Endothelial cell of umbilical vein (primary cell): ENCODE measurements at regions not wholly inside any gene's neighbourhood (a gene's known extent, or its start where the extent isn't known, plus 50 kb on each side); places are given as distances from the start of the nearest gene placed in this dataset.

Experiments used
- BruUV-seq: library from RNA; stranded (reverse); fragments of 400-500 nt; replicated peaks from 2 replicates; lab custom pipeline; 2021; lab: Mats Ljungman, UMichigan
- CTCF ChIA-PET: fragments of 300-600, 350-600 bp; sonication (Branson Sonifier 250); formaldehyde crosslinking; loops from one replicate; lab custom pipeline; 2021; ENCODE audit warnings: antibody characterized with exemption, inconsistent platforms; lab: Charles Lee
- POLR2A ChIA-PET: fragments of 300-600, 350-600 bp; sonication (Branson Sonifier 250); formaldehyde crosslinking; loops from one replicate; lab custom pipeline; 2021; ENCODE audit warnings: antibody characterized with exemption, inconsistent platforms; lab: Charles Lee
- DNase-seq: peaks from one replicate; pipeline ENCODE4 v3.0.0-alpha.2; 2011; ENCODE audit warnings: low read depth, low spot score
- FAIRE-seq: peaks from 2 replicates; lab custom pipeline; 2011; peaks lifted over from hg19 to GRCh38; lab: Jason Lieb, UNC
- H2AFZ ChIP-seq: 2 replicates; pipeline ENCODE4 v1.6.0; 2012; ENCODE audit warnings: low read depth, low read length, control low read depth, inconsistent platforms
- H3K27ac ChIP-seq: 2 replicates; pipeline ENCODE4 v1.5.1; 2011; ENCODE audit warnings: low read depth, mild to moderate bottlenecking, control low read depth, low read length, moderate library complexity; ENCODE audit not compliant: insufficient read depth
- H3K27me3 ChIP-seq, 2 experiments: 2 replicates each; pipeline versions ENCODE4 v1.6.0 to v1.6.1; 2011; ENCODE audit warnings: low read length in 2 of 2, mixed read lengths in 1 of 2; ENCODE audit not compliant: control insufficient read depth in 2 of 2, insufficient read depth in 2 of 2
- H3K36me3 ChIP-seq, 2 experiments: 2 replicates in 1 of 2; 3 replicates in 1 of 2; pipeline ENCODE4 v1.5.1; 2011; ENCODE audit warnings: low read length in 2 of 2, mild to moderate bottlenecking in 1 of 2, moderate library complexity in 1 of 2; ENCODE audit not compliant: control insufficient read depth in 2 of 2, insufficient read depth in 2 of 2; ENCODE audit errors: extremely low read depth in 1 of 2
- H3K4me1 ChIP-seq: 3 replicates; pipeline ENCODE4 v1.5.1; 2011; ENCODE audit warnings: mild to moderate bottlenecking, low read length; ENCODE audit not compliant: control insufficient read depth, insufficient read depth; ENCODE audit errors: extremely low read depth
- H3K4me2 ChIP-seq: 2 replicates; pipeline ENCODE4 v1.6.1; 2011; ENCODE audit warnings: low read length, control low read depth, mixed read lengths; ENCODE audit not compliant: insufficient read depth
- H3K4me3 ChIP-seq, 3 experiments: fragments of 200-600 bp in 1 of 3; sonication (generic), shearing (Covaris generic) in 1 of 3; replicated peaks in 1 of 3; 2 replicates each; pipeline ENCODE4 v1.5.1; 2011 to 2016; ENCODE audit warnings: control low read depth in 3 of 3, low read length in 3 of 3, mild to moderate bottlenecking in 2 of 3, inconsistent platforms in 1 of 3, low read depth in 1 of 3, moderate library complexity in 1 of 3; ENCODE audit not compliant: insufficient read depth in 1 of 3
- H3K79me2 ChIP-seq: 2 replicates; pipeline ENCODE4 v1.6.0; 2012; ENCODE audit warnings: low read length, inconsistent platforms; ENCODE audit not compliant: control insufficient read depth, insufficient read depth
- H3K9ac ChIP-seq: replicated peaks from 2 replicates; pipeline ENCODE3; 2011; ENCODE audit warnings: low read length, control low read depth; ENCODE audit not compliant: insufficient read depth; ENCODE audit errors: extremely low read depth
- H3K9me1 ChIP-seq: replicated peaks from 3 replicates; pipeline ENCODE4 v1.6.0; 2011; ENCODE audit warnings: mild to moderate bottlenecking, low read length; ENCODE audit not compliant: control insufficient read depth, insufficient read depth; ENCODE audit errors: extremely low read depth
- H3K9me3 ChIP-seq: replicated peaks from 2 replicates; pipeline ENCODE4 v1.5.1; 2012; ENCODE audit warnings: low read length, inconsistent platforms; ENCODE audit not compliant: control insufficient read depth, insufficient read depth
- H4K20me1 ChIP-seq: replicated peaks from 2 replicates; pipeline ENCODE3; 2011; ENCODE audit warnings: mild to moderate bottlenecking, low read length; ENCODE audit not compliant: control insufficient read depth, insufficient read depth; ENCODE audit errors: extremely low read depth
- EZH2 ChIP-seq: IDR thresholded peaks from 2 replicates; pipeline ENCODE4 v1.6.1; 2012; ENCODE audit warnings: borderline replicate concordance, low read depth, mild to moderate bottlenecking, moderate library complexity, low read length, inconsistent platforms; ENCODE audit not compliant: severe bottlenecking
- FOS ChIP-seq: IDR thresholded peaks from 2 replicates; pipeline ENCODE4 v1.6.1; 2011; ENCODE audit warnings: mild to moderate bottlenecking, low read length, moderate library complexity, borderline replicate concordance; ENCODE audit not compliant: insufficient read depth
- GATA2 ChIP-seq: IDR thresholded peaks from 2 replicates; pipeline ENCODE4 v1.7.0; 2011; ENCODE audit warnings: low read depth, mild to moderate bottlenecking, moderate library complexity, mixed read lengths, low read length; ENCODE audit not compliant: insufficient read length, insufficient read depth
- JUN ChIP-seq: IDR thresholded peaks from 2 replicates; pipeline ENCODE4 v1.6.1; 2011; ENCODE audit warnings: borderline replicate concordance, low read depth; ENCODE audit not compliant: insufficient read length, insufficient read depth
- MYC ChIP-seq: IDR thresholded peaks from one replicate; pipeline ENCODE4 v1.6.1; 2011; ENCODE audit warnings: mild to moderate bottlenecking, low read depth, low read length
- POLR2A ChIP-seq: IDR thresholded peaks from 2 replicates; pipeline ENCODE4 v1.6.1; 2012; ENCODE audit warnings: low read depth, mild to moderate bottlenecking, control low read depth, low read length
- POLR2AphosphoS5 ChIP-seq: IDR thresholded peaks from 2 replicates; pipeline ENCODE4 v1.6.1; 2012; ENCODE audit warnings: low read depth, mild to moderate bottlenecking, control low read depth, low read length, moderate library complexity; ENCODE audit not compliant: insufficient read depth
- dilution Hi-C: fragments of 300-500 bp; cut with MboI; formaldehyde crosslinking; loops from one replicate; pipeline ENCODE4 v1.15.0; 2019; ENCODE audit warnings: low sequenced_read_pairs; ENCODE audit not compliant: extremely low pct_ligation_motif_present
- intact Hi-C: fragments of 100-400 bp; cut with micrococcal nuclease; formaldehyde crosslinking; loops from one replicate; pipeline ENCODE4 v1.10.0; 2022
- TF ChIP-seq, protein P1 (sequence below): IDR thresholded peaks from 2 replicates; pipeline ENCODE4 v1.6.1; 2011; ENCODE audit not compliant: insufficient read depth, insufficient read length
- TF ChIP-seq, protein P2 (sequence below), 2 donors: IDR thresholded peaks; 1 replicate in 1 of 2; 2 replicates in 1 of 2; pipeline ENCODE4 v1.5.1; 2011; ENCODE audit warnings: low read length in 2 of 2, mild to moderate bottlenecking in 2 of 2, moderate library complexity in 2 of 2, control low read depth in 1 of 2, inconsistent platforms in 1 of 2, low read depth in 1 of 2; ENCODE audit not compliant: insufficient read depth in 1 of 2; ENCODE audit errors: extremely low read depth in 1 of 2

DNA sequence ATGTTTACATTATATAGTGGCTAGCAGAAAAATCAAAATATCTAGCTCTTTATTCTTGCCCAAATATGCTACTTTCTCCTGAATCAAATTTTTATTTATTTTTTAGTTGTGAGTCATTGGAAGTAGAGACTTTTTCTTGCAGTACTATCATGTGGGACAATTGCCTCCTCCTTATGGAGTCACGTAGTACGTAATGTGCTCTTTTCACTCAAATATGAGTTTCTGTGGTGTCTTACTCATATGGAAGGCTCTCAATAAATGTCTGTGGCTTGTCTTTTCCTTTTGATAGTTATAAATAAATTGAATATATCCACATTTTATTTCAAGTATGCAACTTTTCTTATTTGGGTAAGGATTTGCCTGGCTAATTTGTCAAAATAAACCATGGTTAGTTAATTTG, 1411.0 kb upstream of the SLC10A2 start:
- Histone ChIP-seq H4K20me1 (no peaks in the 10 kb centered on the region), H3K9me1 (no peaks in the 10 kb centered on the region), H3K4me1 (no peaks in the 10 kb centered on the region), H3K36me3 (no peaks in the 10 kb centered on the region), H3K27ac (no peak overlapping the region), H3K4me2 (no peak overlapping the region), H3K79me2 (no peaks in the 10 kb centered on the region), H3K4me3 (no peak overlapping the region), H3K9ac (no peak overlapping the region), H3K27me3 (no peaks in the 10 kb centered on the region), H3K9me3 (no peaks in the 10 kb centered on the region), H2AFZ (no peak overlapping the region)
- TF ChIP-seq, protein P1, sequence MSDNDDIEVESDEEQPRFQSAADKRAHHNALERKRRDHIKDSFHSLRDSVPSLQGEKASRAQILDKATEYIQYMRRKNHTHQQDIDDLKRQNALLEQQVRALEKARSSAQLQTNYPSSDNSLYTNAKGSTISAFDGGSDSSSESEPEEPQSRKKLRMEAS = no peak
- TF ChIP-seq GATA2 (no peak), JUN (no peak), EZH2 (no peak), POLR2A (no peak), FOS (no peak), MYC (no peak), POLR2AphosphoS5 (no peak)
- TF ChIP-seq, protein P2, sequence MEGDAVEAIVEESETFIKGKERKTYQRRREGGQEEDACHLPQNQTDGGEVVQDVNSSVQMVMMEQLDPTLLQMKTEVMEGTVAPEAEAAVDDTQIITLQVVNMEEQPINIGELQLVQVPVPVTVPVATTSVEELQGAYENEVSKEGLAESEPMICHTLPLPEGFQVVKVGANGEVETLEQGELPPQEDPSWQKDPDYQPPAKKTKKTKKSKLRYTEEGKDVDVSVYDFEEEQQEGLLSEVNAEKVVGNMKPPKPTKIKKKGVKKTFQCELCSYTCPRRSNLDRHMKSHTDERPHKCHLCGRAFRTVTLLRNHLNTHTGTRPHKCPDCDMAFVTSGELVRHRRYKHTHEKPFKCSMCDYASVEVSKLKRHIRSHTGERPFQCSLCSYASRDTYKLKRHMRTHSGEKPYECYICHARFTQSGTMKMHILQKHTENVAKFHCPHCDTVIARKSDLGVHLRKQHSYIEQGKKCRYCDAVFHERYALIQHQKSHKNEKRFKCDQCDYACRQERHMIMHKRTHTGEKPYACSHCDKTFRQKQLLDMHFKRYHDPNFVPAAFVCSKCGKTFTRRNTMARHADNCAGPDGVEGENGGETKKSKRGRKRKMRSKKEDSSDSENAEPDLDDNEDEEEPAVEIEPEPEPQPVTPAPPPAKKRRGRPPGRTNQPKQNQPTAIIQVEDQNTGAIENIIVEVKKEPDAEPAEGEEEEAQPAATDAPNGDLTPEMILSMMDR (IDR thresholded peaks at IDR 0.05; ENCODE audit: extremely low read depth in 1 of 2, insufficient read depth in 1 of 2, low read depth in 1 of 2, low read length in 2 of 2) = no peak
- intact Hi-C loops = no loop called here
- ChIA-PET POLR2A (no interaction called here), CTCF (no interaction called here)
- DNase-seq (no peak), FAIRE-seq (no peak)
- no TSS peak for BruUV-seq
- dilution Hi-C loops = no loop called here
